ENCODE measurements at regions not wholly inside any gene's neighbourhood (a gene's known extent, or its start where the extent isn't known, plus 50 kb on each side); places are given as distances from the start of the nearest gene placed in this dataset.

GRCh38 chr5:130578354-130578753 lies 586.7 kb downstream of the HINT1 start:
- Mint-ChIP-seq H3K27me3 (ENCODE audit: low read depth, poor library complexity) (no peaks in the 10 kb centered on the region), H3K4me1 (no peaks in the 10 kb centered on the region), H3K36me3 (ENCODE audit: low read depth) (no peaks in the 10 kb centered on the region), H3K4me3 (no peak overlapping the region), H3K27ac (no peak overlapping the region), H3K9me3 (peaks cover 4% of the 10 kb centered on the region)
- DNase-seq: no peak
- TF ChIP-seq CTCF (IDR thresholded peaks at IDR 0.05): no peak

GRCh38 chr5:130571076-130571475 lies 594.0 kb downstream of the HINT1 start:
- no peak for DNase-seq
- no peaks in the 10 kb centered on the region for H3K4me1 Mint-ChIP-seq
- H3K27ac Mint-ChIP-seq: no peak overlapping the region
- H3K36me3 Mint-ChIP-seq (ENCODE audit: low read depth): no peaks in the 10 kb centered on the region
- no peak overlapping the region for H3K4me3 Mint-ChIP-seq
- no peaks in the 10 kb centered on the region for H3K27me3 Mint-ChIP-seq (ENCODE audit: low read depth, poor library complexity)
- TF ChIP-seq CTCF (IDR thresholded peaks at IDR 0.05): no peak
- H3K9me3 Mint-ChIP-seq: peaks cover 3% of the 10 kb centered on the region

GRCh38 chr5:130568791-130569190 lies 596.3 kb downstream of the HINT1 start:
- Mint-ChIP-seq H3K27ac (no peak overlapping the region), H3K9me3 (peaks cover 3% of the 10 kb centered on the region), H3K27me3 (ENCODE audit: low read depth, poor library complexity) (no peaks in the 10 kb centered on the region), H3K4me1 (no peaks in the 10 kb centered on the region), H3K36me3 (ENCODE audit: low read depth) (no peaks in the 10 kb centered on the region), H3K4me3 (no peak overlapping the region)
- no peak for TF ChIP-seq CTCF (IDR thresholded peaks at IDR 0.05)
- no peak for DNase-seq

GRCh38 chr5:130555429-130555828 lies 609.6 kb downstream of the HINT1 start:
- Mint-ChIP-seq H3K9me3 (peaks cover 30% of the 10 kb centered on the region), H3K4me3 (no peak overlapping the region), H3K27me3 (ENCODE audit: low read depth, poor library complexity) (peaks cover 4% of the 10 kb centered on the region), H3K4me1 (peaks cover 2% of the 10 kb centered on the region), H3K36me3 (ENCODE audit: low read depth) (no peaks in the 10 kb centered on the region), H3K27ac (no peak overlapping the region)
- TF ChIP-seq CTCF (IDR thresholded peaks at IDR 0.05): no peak
- no peak for DNase-seq

- Mint-ChIP-seq H3K27me3 (ENCODE audit: low read depth, poor library complexity) (peaks cover 4% of the 10 kb centered on the region), H3K36me3 (ENCODE audit: low read depth) (no peaks in the 10 kb centered on the region)
- TF ChIP-seq CTCF (IDR thresholded peaks at IDR 0.05): no peak
Measured at GRCh38 chr5:130550562-130550928, 614.5 kb downstream of the HINT1 start.

GRCh38 chr5:130549884-130550561 lies 615.0 kb downstream of the HINT1 start:
- Mint-ChIP-seq H3K27ac (no peak overlapping the region), H3K4me1 (peaks cover 8% of the 10 kb centered on the region), H3K36me3 (ENCODE audit: low read depth) (no peaks in the 10 kb centered on the region), H3K9me3 (peaks cover 41% of the 10 kb centered on the region), H3K4me3 (no peak overlapping the region), H3K27me3 (ENCODE audit: low read depth, poor library complexity) (peaks cover 4% of the 10 kb centered on the region)
- DNase-seq: no peak
- no peak for TF ChIP-seq CTCF (IDR thresholded peaks at IDR 0.05)

More at GRCh38 chr5:130550562-130550928, 614.5 kb downstream of the HINT1 start:
- DNase-seq: no peak
- no peak overlapping the region for H3K4me3 Mint-ChIP-seq
- no peak overlapping the region for H3K27ac Mint-ChIP-seq
- peaks cover 36% of the 10 kb centered on the region for H3K9me3 Mint-ChIP-seq
- peaks cover 8% of the 10 kb centered on the region for H3K4me1 Mint-ChIP-seq
